ENCODE measurements at regions not wholly inside any gene's neighbourhood (a gene's known extent, or its start where the extent isn't known, plus 50 kb on each side); places are given as distances from the start of the nearest gene placed in this dataset.

DNA sequence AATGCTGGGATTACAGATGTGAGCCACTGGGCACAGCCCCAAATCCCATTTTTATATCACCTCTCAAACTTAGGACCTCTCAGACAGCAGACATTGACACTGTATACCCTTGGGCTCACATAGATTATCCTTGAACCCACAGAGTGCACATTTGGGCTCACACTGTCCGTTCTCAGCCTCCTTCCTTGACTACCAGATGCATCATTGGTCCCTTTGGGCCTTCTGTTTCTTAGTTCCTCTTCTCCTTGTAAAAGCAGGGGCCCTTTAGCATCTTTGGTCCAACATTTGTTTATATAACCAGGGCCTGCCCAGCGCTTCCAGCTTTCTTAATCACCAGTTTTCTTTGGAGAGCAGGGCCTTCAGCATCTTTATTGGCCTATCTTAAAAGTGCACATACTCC lies 126.2 kb downstream of the SEC61B start:
- H3K36me3 ChIP-seq = no peaks in the 10 kb centered on the region
- H3K27ac ChIP-seq = no peak overlapping the region
- 76 to 85% methylated on average over 2 of the region's 2 CpGs for WGBS, 2 donors
- H3K4me3 ChIP-seq = no peak overlapping the region
- no peak for DNase-seq
- TF ChIP-seq CTCF (IDR thresholded peaks at IDR 0.05) = no peak
- TF ChIP-seq POLR2A (IDR thresholded peaks at IDR 0.05) = no peak
- no peaks in the 10 kb centered on the region for H3K9me3 ChIP-seq
- no peaks in the 10 kb centered on the region for H3K27me3 ChIP-seq
- H3K4me1 ChIP-seq = peaks cover 0 to 8% (median 0%) of the 10 kb centered on the region in 3 donors
- intact Hi-C loops (cut with DNase I) = no loop called here

DNA sequence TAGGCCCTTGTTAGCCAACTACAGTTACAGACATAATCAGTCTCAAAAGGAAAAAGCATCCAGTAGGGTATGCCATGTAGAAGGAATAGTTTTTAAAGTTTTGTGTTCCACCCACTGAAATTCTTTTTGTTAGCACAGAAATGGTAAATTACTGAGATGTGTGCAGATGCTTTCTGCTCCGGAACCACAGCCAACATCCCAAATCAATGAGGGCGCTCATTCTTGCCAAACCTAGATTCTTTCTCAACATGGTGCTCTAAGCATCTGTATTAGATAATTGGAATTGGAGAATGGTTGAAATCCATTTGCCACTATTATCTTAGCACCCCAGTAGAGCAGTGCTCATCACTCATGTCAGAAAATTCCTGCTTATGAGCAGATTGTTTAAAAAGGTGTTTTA lies 127.8 kb downstream of the SEC61B start:
- intact Hi-C loops (cut with DNase I) = no loop called here
- no peak for TF ChIP-seq CTCF (IDR thresholded peaks at IDR 0.05)
- no peak for TF ChIP-seq POLR2A (IDR thresholded peaks at IDR 0.05)
- H3K4me3 ChIP-seq = no peak overlapping the region
- H3K27ac ChIP-seq = no peak overlapping the region
- H3K9me3 ChIP-seq = no peaks in the 10 kb centered on the region
- no peaks in the 10 kb centered on the region for H3K27me3 ChIP-seq
- peaks cover 6 to 7% (median 7%) of the 10 kb centered on the region in 3 donors for H3K4me1 ChIP-seq
- no peaks in the 10 kb centered on the region for H3K36me3 ChIP-seq
- DNase-seq = no peak
- WGBS, 2 donors = 81 to 92% methylated on average over 2 of the region's 2 CpGs

DNA sequence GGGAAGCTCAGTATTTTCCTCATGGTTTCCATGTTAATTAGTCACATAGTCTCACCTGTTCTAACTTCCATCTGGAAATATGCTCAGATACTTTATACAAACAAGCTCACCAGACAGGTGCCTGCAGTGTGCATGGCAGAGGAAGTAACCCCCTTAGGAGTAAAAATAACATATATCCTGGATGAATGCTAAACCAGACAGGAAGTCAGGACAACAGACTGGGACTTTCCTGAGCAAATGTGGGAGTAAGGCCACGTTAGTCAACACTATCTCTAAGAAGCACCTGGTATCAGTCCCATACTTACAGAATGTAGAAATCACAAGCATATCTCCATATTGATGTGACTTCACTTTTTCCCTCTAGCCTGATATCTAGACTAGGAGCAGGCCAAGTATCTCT lies 128.4 kb downstream of the SEC61B start:
- H3K4me3 ChIP-seq = no peak overlapping the region
- no peaks in the 10 kb centered on the region for H3K9me3 ChIP-seq
- no peaks in the 10 kb centered on the region for H3K27me3 ChIP-seq
- intact Hi-C loops (cut with DNase I) = no loop called here
- no peak for DNase-seq
- no peaks in the 10 kb centered on the region for H3K36me3 ChIP-seq
- H3K4me1 ChIP-seq = peaks cover 5 to 7% (median 6%) of the 10 kb centered on the region in 3 donors
- H3K27ac ChIP-seq = no peak overlapping the region
- TF ChIP-seq POLR2A (IDR thresholded peaks at IDR 0.05) (no peak), CTCF (IDR thresholded peaks at IDR 0.05) (no peak)
- 35 to 50% methylated on average over 1 of the region's 1 CpG for WGBS, 2 donors

DNA sequence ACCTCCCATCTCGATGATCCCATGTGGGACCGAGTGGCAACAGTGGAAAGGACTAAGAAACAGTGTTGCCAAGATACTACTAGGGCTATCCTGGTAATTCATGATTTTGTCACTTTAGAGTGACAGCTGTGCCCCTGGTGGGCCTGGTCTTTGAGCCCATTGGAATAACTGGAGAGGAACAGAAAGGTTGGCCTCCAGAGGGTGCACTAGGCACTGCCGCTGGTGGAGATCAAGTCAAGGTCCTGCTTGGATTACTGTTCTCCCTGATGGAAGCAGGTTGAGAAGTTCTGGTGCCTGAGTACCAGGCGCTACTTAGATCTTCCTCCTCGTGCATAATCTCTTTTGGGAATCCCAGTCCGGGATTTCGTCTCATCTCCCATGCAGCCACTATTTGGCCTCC lies 129.6 kb downstream of the SEC61B start:
- no peak for TF ChIP-seq POLR2A (IDR thresholded peaks at IDR 0.05)
- TF ChIP-seq CTCF (IDR thresholded peaks at IDR 0.05) = no peak
- H3K9me3 ChIP-seq = no peaks in the 10 kb centered on the region
- WGBS, 2 donors = 76 to 96% methylated on average over 2 to 7 of the region's 7 CpGs
- intact Hi-C loops (cut with DNase I) = no loop called here
- H3K4me1 ChIP-seq = peaks cover 6 to 12% (median 7%) of the 10 kb centered on the region in 3 donors
- H3K4me3 ChIP-seq = no peak overlapping the region
- H3K27ac ChIP-seq = peak overlapping the region in 1 of 4 donors; percentile 82
- no peaks in the 10 kb centered on the region for H3K36me3 ChIP-seq
- DNase-seq = no peak
- no peaks in the 10 kb centered on the region for H3K27me3 ChIP-seq

- no peak for DNase-seq
- Histone ChIP-seq H3K27ac (peak overlapping the region; percentile 7 to 82 (median 58)), H3K27me3 (no peaks in the 10 kb centered on the region), H3K9me3 (no peaks in the 10 kb centered on the region), H3K4me1 (peaks cover 7 to 16% (median 9%) of the 10 kb centered on the region in 3 donors), H3K4me3 (no peak overlapping the region), H3K36me3 (no peaks in the 10 kb centered on the region)
- 68 to 71% methylated on average over 4 of the region's 4 CpGs for WGBS, 2 donors
- intact Hi-C loops (cut with DNase I) = no loop called here
- no peak for TF ChIP-seq POLR2A (IDR thresholded peaks at IDR 0.05)
- TF ChIP-seq CTCF (IDR thresholded peaks at IDR 0.05) = no peak
These were observed 130.7 kb downstream of the SEC61B start for GRCh38 chr9:99352826-99353225.
